ENCODE measurements at regions not wholly inside any gene's neighbourhood (a gene's known extent, or its start where the extent isn't known, plus 50 kb on each side); places are given as distances from the start of the nearest gene placed in this dataset.

DNA sequence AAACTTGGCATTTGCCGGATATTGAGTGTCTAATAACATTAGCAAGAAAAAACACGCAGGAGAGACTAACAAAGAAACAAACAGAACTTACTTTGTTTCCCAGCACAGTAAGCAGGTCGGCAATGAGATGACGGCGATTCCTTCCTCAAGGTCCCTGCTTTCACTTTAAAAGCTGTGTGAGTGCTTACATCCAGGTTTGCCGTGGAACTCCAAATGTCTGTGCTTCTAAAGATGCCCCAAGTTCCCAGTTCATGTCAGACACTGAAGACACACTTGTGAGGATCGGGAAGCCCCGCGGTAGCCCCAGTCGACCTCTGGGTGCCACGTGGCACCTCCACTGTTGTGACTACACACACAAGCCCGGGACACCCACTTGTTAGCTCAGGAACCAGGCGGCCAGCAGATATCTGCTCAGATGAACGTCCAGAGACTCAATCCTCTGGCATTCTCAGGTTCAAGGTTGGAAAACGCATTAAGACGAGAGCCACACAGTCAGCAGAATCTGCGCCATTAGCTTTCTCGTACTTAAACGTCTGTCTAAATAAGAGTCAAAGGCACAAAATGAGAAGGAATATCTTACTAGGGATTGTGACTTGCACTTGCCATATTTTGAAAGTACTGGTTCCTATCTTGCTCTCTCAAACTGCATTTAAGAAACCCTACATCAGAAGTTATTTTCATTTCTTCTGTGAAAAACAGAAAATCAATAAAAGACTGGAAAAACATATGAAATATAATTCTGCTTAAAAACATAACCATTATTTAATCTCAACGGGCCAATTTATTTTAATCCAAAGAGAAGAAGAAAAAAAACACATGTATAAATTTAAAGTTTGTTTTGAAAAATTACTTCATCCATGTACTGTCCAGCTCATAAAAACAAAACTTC, 207.6 kb upstream of the KLF14 start:
- Histone ChIP-seq H3K79me2 (ENCODE audit: insufficient read depth, low read length) (peaks cover 8% of the 10 kb centered on the region), H2AFZ (ENCODE audit: insufficient read depth, low read depth, low read length, poor library complexity, severe bottlenecking) (no peak overlapping the region), H3K4me2 (replicated peaks; ENCODE audit: extremely low read depth, low read length, poor library complexity, severe bottlenecking) (peak overlapping the region; percentile 49), H4K20me1 (ENCODE audit: insufficient read depth, low read length) (peaks cover 5% of the 10 kb centered on the region), H3K4me1 (ENCODE audit: control insufficient read depth in 1 of 2, insufficient read depth in 2 of 2, low read length in 2 of 2) (peaks cover 5 to 19% of the 10 kb centered on the region in 2 donors), H3K9ac (ENCODE audit: insufficient read depth, low read length, poor library complexity, severe bottlenecking) (peak overlapping the region; percentile 47), H3K27ac (ENCODE audit: low read depth in 1 of 2, low read length in 2 of 2) (peak overlapping the region; percentile 33 to 94), H3K4me3 (replicated peaks in 1 of 3; ENCODE audit: low read depth in 2 of 3, low read length in 3 of 3) (peak overlapping the region; percentile 25 to 69 (median 52)), H3K9me3 (replicated peaks in 1 of 2; ENCODE audit: control insufficient read depth in 1 of 2, insufficient read depth in 1 of 2, low read length in 2 of 2) (no peaks in the 10 kb centered on the region), H3K36me3 (replicated peaks in 1 of 2; ENCODE audit: control insufficient read depth in 1 of 2, insufficient read depth in 2 of 2, low read length in 2 of 2) (peaks cover 0 to 10% of the 10 kb centered on the region in 2 donors), H3K27me3 (ENCODE audit: control insufficient read depth in 2 of 2, insufficient read depth in 2 of 2, low read length in 2 of 2) (no peaks in the 10 kb centered on the region)
- H3K27ac Mint-ChIP-seq: peak overlapping the region; percentile 75 to 95 (median 90)
- DNase-seq: peak in 2 of 3 donors; percentile 42 to 78
- no peaks in the 10 kb centered on the region for H3K9me3 Mint-ChIP-seq
- H3K36me3 Mint-ChIP-seq: peaks cover 31 to 55% of the 10 kb centered on the region in 2 donors
- WGBS (ENCODE audit: insufficient coverage): 84% methylated on average over 17 of the region's 20 CpGs
- H3K4me3 Mint-ChIP-seq: peak overlapping the region; percentile 84 to 85
- peaks cover 0 to 2% (median 0%) of the 10 kb centered on the region in 3 donors for H3K27me3 Mint-ChIP-seq (ENCODE audit: low read depth in 3 of 3)
- TF ChIP-seq, protein P1, sequence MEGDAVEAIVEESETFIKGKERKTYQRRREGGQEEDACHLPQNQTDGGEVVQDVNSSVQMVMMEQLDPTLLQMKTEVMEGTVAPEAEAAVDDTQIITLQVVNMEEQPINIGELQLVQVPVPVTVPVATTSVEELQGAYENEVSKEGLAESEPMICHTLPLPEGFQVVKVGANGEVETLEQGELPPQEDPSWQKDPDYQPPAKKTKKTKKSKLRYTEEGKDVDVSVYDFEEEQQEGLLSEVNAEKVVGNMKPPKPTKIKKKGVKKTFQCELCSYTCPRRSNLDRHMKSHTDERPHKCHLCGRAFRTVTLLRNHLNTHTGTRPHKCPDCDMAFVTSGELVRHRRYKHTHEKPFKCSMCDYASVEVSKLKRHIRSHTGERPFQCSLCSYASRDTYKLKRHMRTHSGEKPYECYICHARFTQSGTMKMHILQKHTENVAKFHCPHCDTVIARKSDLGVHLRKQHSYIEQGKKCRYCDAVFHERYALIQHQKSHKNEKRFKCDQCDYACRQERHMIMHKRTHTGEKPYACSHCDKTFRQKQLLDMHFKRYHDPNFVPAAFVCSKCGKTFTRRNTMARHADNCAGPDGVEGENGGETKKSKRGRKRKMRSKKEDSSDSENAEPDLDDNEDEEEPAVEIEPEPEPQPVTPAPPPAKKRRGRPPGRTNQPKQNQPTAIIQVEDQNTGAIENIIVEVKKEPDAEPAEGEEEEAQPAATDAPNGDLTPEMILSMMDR (IDR thresholded peaks at IDR 0.05): no peak
- H3K4me1 Mint-ChIP-seq: peaks cover 35% of the 10 kb centered on the region
- intact Hi-C loops (cut with micrococcal nuclease): loop anchor here in 1 of 2 donors (5.0 kb wide), 1 partner anchor 39 kb away; no protein-coding TSS in a partner anchor

DNA sequence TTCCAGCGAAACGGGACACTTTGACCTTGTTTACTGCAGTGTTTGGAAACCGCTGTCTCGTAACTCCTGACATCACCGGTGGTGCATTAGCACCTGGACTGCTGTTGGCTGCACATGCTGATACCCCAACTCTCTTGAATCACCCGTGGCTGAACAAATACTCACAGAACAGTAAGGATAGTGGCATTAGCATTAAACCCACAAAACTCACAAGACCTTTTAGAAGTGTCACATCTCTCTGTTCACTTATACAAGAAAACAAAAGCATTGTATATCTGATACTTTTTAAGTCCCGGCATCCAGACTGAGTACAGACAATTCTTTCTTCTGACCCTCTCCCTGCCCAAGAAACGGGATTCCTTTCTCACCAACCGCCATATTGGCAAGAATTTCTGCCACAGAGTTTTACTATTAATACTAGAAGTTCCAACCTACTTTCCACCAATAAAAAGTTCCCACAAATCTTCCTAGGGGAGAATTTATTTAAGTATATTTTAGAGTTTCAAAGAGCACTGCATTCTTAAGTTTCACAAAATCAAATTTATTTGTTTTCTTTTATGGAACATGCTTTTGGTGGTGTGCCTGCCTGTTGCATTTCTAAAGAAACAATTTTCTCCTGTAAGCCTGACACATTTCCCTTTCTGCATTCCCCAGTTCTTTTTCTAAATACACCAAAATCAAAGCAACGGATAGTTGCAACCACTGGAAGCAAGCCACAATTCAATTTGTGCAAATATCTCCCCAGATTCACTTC, 208.4 kb upstream of the KLF14 start:
- H4K20me1 ChIP-seq (ENCODE audit: insufficient read depth, low read length): peaks cover 5% of the 10 kb centered on the region
- peaks cover 8% of the 10 kb centered on the region for H3K79me2 ChIP-seq (ENCODE audit: insufficient read depth, low read length)
- Mint-ChIP-seq H3K9me3 (no peaks in the 10 kb centered on the region), H3K36me3 (peaks cover 28 to 55% of the 10 kb centered on the region in 2 donors), H3K4me1 (peaks cover 35% of the 10 kb centered on the region), H3K4me3 (peak overlapping the region in 1 of 2 donors; percentile 85), H3K27me3 (ENCODE audit: low read depth in 3 of 3) (no peaks in the 10 kb centered on the region), H3K27ac (peak overlapping the region in 6 of 7 donors; percentile 88 to 95 (median 91))
- no peak overlapping the region for H2AFZ ChIP-seq (ENCODE audit: insufficient read depth, low read depth, low read length, poor library complexity, severe bottlenecking)
- peaks cover 5 to 19% of the 10 kb centered on the region in 2 donors for H3K4me1 ChIP-seq (ENCODE audit: control insufficient read depth in 1 of 2, insufficient read depth in 2 of 2, low read length in 2 of 2)
- DNase-seq: no peak
- H3K27ac ChIP-seq (ENCODE audit: low read depth in 1 of 2, low read length in 2 of 2): peak overlapping the region in 1 of 2 donors; percentile 94
- WGBS (ENCODE audit: insufficient coverage): 93% methylated on average over 4 of the region's 10 CpGs
- TF ChIP-seq, protein P1 (IDR thresholded peaks at IDR 0.05): no peak
- peak overlapping the region; percentile 77 for H3K4me2 ChIP-seq (replicated peaks; ENCODE audit: extremely low read depth, low read length, poor library complexity, severe bottlenecking)
- intact Hi-C loops (cut with micrococcal nuclease): loop anchor here in 1 of 2 donors (5.0 kb wide), 1 partner anchor 40 kb away; no protein-coding TSS in a partner anchor
- H3K27me3 ChIP-seq (ENCODE audit: control insufficient read depth in 2 of 2, insufficient read depth in 2 of 2, low read length in 2 of 2): no peaks in the 10 kb centered on the region
- no peak overlapping the region for H3K9ac ChIP-seq (ENCODE audit: insufficient read depth, low read length, poor library complexity, severe bottlenecking)
- peak overlapping the region in 2 of 3 experiments; percentile 83 to 99 for H3K4me3 ChIP-seq (replicated peaks in 1 of 3; ENCODE audit: low read depth in 2 of 3, low read length in 3 of 3)
- no peaks in the 10 kb centered on the region for H3K9me3 ChIP-seq (replicated peaks in 1 of 2; ENCODE audit: control insufficient read depth in 1 of 2, insufficient read depth in 1 of 2, low read length in 2 of 2)
- H3K36me3 ChIP-seq (replicated peaks in 1 of 2; ENCODE audit: control insufficient read depth in 1 of 2, insufficient read depth in 2 of 2, low read length in 2 of 2): peaks cover 0 to 10% of the 10 kb centered on the region in 2 donors

Measured in CD14-positive monocyte (primary cell).